ENCODE measurements at regions not wholly inside any gene's neighbourhood (a gene's known extent, or its start where the extent isn't known, plus 50 kb on each side); places are given as distances from the start of the nearest gene placed in this dataset.

- TF ChIP-seq CTCF (IDR thresholded peaks at IDR 0.05): no peak
- Histone ChIP-seq H3K9me3 (peaks cover 7% of the 10 kb centered on the region), H3K36me3 (no peaks in the 10 kb centered on the region), H3K27ac (no peak overlapping the region), H3K27me3 (ENCODE audit: low read depth) (no peaks in the 10 kb centered on the region), H3K4me3 (no peak overlapping the region), H3K4me1 (no peaks in the 10 kb centered on the region)
- intact Hi-C loops (cut with DNase I): no loop called here
- no peak for DNase-seq
- no peak for ATAC-seq
Observed at GRCh38 chr7:49243521-49243920, 319.2 kb downstream of the CDC14C start.

GRCh38 chr7:49244543-49244942 lies 320.2 kb downstream of the CDC14C start:
- intact Hi-C loops (cut with DNase I): no loop called here
- DNase-seq: no peak
- no peak for ATAC-seq
- Histone ChIP-seq H3K9me3 (no peaks in the 10 kb centered on the region), H3K4me1 (no peaks in the 10 kb centered on the region), H3K27me3 (ENCODE audit: low read depth) (no peaks in the 10 kb centered on the region), H3K27ac (no peak overlapping the region), H3K4me3 (no peak overlapping the region), H3K36me3 (no peaks in the 10 kb centered on the region)
- no peak for TF ChIP-seq CTCF (IDR thresholded peaks at IDR 0.05)

GRCh38 chr7:49245062-49245461 lies 320.7 kb downstream of the CDC14C start:
- DNase-seq (no peak), ATAC-seq (no peak)
- no peak overlapping the region for H3K27ac ChIP-seq
- intact Hi-C loops (cut with DNase I): no loop called here
- H3K36me3 ChIP-seq: no peaks in the 10 kb centered on the region
- H3K4me3 ChIP-seq: no peak overlapping the region
- no peaks in the 10 kb centered on the region for H3K4me1 ChIP-seq
- H3K27me3 ChIP-seq (ENCODE audit: low read depth): no peaks in the 10 kb centered on the region
- no peaks in the 10 kb centered on the region for H3K9me3 ChIP-seq
- TF ChIP-seq CTCF (IDR thresholded peaks at IDR 0.05): no peak

GRCh38 chr7:49247759-49248158 lies 323.4 kb downstream of the CDC14C start:
- H3K4me3 ChIP-seq: no peak overlapping the region
- H3K4me1 ChIP-seq: no peaks in the 10 kb centered on the region
- ATAC-seq (no peak), DNase-seq (no peak)
- intact Hi-C loops (cut with DNase I): no loop called here
- no peak overlapping the region for H3K27ac ChIP-seq
- no peaks in the 10 kb centered on the region for H3K36me3 ChIP-seq
- no peaks in the 10 kb centered on the region for H3K9me3 ChIP-seq
- H3K27me3 ChIP-seq (ENCODE audit: low read depth): no peaks in the 10 kb centered on the region
- no peak for TF ChIP-seq CTCF (IDR thresholded peaks at IDR 0.05)

- Histone ChIP-seq H3K36me3 (no peaks in the 10 kb centered on the region), H3K27ac (no peak overlapping the region), H3K4me1 (no peaks in the 10 kb centered on the region), H3K4me3 (no peak overlapping the region), H3K9me3 (no peaks in the 10 kb centered on the region), H3K27me3 (ENCODE audit: low read depth) (no peaks in the 10 kb centered on the region)
- no peak for DNase-seq
- no peak for TF ChIP-seq CTCF (IDR thresholded peaks at IDR 0.05)
- intact Hi-C loops (cut with DNase I): no loop called here
- no peak for ATAC-seq
Observed at GRCh38 chr7:49255054-49255453, 330.7 kb downstream of the CDC14C start.

GRCh38 chr7:49260538-49260937 lies 336.2 kb downstream of the CDC14C start:
- intact Hi-C loops (cut with DNase I): no loop called here
- TF ChIP-seq CTCF (IDR thresholded peaks at IDR 0.05): no peak
- Histone ChIP-seq H3K36me3 (no peaks in the 10 kb centered on the region), H3K9me3 (no peaks in the 10 kb centered on the region), H3K4me1 (no peaks in the 10 kb centered on the region), H3K27me3 (ENCODE audit: low read depth) (no peaks in the 10 kb centered on the region), H3K4me3 (no peak overlapping the region), H3K27ac (no peak overlapping the region)
- ATAC-seq (no peak), DNase-seq (no peak)
